HL-60 (cell line): ENCODE measurements at regions not wholly inside any gene's neighbourhood (a gene's known extent, or its start where the extent isn't known, plus 50 kb on each side); places are given as distances from the start of the nearest gene placed in this dataset.

Experiments
- DNase-seq, 2 experiments: peaks; one replicate each; pipeline ENCODE4 v3.0.0-alpha.2; 2010 to 2020; ENCODE audit warnings: low read depth in 1 of 2, low spot score in 1 of 2
- H3K27ac ChIP-seq: fragments of 250-450 bp; sonication (Bioruptor Pico); replicated peaks from 2 replicates; pipeline ENCODE4 v1.5.1; 2020; ENCODE audit warnings: mild to moderate bottlenecking, moderate library complexity
- H3K27me3 ChIP-seq: fragments of 250-450 bp; sonication (Bioruptor Pico); 2 replicates; pipeline ENCODE4 v1.5.1; 2021; ENCODE audit warnings: mild to moderate bottlenecking, moderate library complexity; ENCODE audit not compliant: insufficient read depth, poor library complexity, severe bottlenecking
- H3K4me3 ChIP-seq: replicated peaks from 2 replicates; pipeline ENCODE4 v1.5.1; 2011; ENCODE audit warnings: mild to moderate bottlenecking, control low read depth, low read length; ENCODE audit not compliant: insufficient read depth
- CTCF ChIP-seq: IDR thresholded peaks from one replicate; pipeline ENCODE4 v1.5.1; 2011; ENCODE audit warnings: low read length, control low read depth, inconsistent platforms; ENCODE audit not compliant: insufficient read depth
- GABPA ChIP-seq: IDR thresholded peaks from 2 replicates; pipeline ENCODE4 v1.6.1; 2012; ENCODE audit warnings: low read depth
- POLR2AphosphoS5 ChIP-seq: IDR thresholded peaks from 2 replicates; pipeline ENCODE4 v1.6.1; 2012; ENCODE audit warnings: low read depth
- REST ChIP-seq: IDR thresholded peaks from 2 replicates; pipeline ENCODE4 v1.6.1; 2012; ENCODE audit warnings: low read depth; ENCODE audit not compliant: insufficient replicate concordance
- SPI1 ChIP-seq: IDR thresholded peaks from 2 replicates; pipeline ENCODE4 v1.6.1; 2012; ENCODE audit warnings: low read depth, mild to moderate bottlenecking, borderline replicate concordance

- Histone ChIP-seq H3K27ac (no peak overlapping the region), H3K27me3 (peaks cover 6% of the 10 kb centered on the region), H3K4me3 (no peak overlapping the region)
- DNase-seq: no peak
- TF ChIP-seq GABPA (no peak), SPI1 (no peak), CTCF (no peak), REST (no peak), POLR2AphosphoS5 (no peak)
These were observed 535.1 kb downstream of the STK39 start for GRCh38 chr2:167712275-167712674.

- H3K27ac ChIP-seq: no peak overlapping the region
- no peak for DNase-seq
- no peak for TF ChIP-seq GABPA
- no peak for TF ChIP-seq REST
- TF ChIP-seq SPI1: no peak
- TF ChIP-seq POLR2AphosphoS5: no peak
- TF ChIP-seq CTCF: no peak
- H3K27me3 ChIP-seq: peaks cover 6% of the 10 kb centered on the region
- H3K4me3 ChIP-seq: no peak overlapping the region
These were observed 538.4 kb downstream of the STK39 start for GRCh38 chr2:167708998-167709397.

GRCh38 chr2:167706800-167707199, 540.6 kb downstream of the STK39 start:
- TF ChIP-seq GABPA (no peak), REST (no peak), CTCF (no peak), POLR2AphosphoS5 (no peak)
- Histone ChIP-seq H3K27me3 (peaks cover 6% of the 10 kb centered on the region), H3K27ac (no peak overlapping the region), H3K4me3 (no peak overlapping the region)
- DNase-seq: no peak
